MM.1S (cell line): ENCODE measurements at regions not wholly inside any gene's neighbourhood (a gene's known extent, or its start where the extent isn't known, plus 50 kb on each side); places are given as distances from the start of the nearest gene placed in this dataset.

Source experiments
- EZH2 ChIP-seq: fragments of 300-600 bp; sonication (generic); optimal IDR thresholded peaks from 2 replicates; pipeline ENCODE3; 2017; ENCODE audit warnings: low read depth, mild to moderate bottlenecking, antibody characterized with exemption, low read length, mixed read lengths
- TF ChIP-seq, protein P1 (sequence below): fragments of 300-600 bp; sonication (generic); IDR thresholded peaks from 2 replicates; pipeline ENCODE4 v1.5.1; 2016; ENCODE audit warnings: antibody characterized with exemption, low read length, mixed read lengths

DNA sequence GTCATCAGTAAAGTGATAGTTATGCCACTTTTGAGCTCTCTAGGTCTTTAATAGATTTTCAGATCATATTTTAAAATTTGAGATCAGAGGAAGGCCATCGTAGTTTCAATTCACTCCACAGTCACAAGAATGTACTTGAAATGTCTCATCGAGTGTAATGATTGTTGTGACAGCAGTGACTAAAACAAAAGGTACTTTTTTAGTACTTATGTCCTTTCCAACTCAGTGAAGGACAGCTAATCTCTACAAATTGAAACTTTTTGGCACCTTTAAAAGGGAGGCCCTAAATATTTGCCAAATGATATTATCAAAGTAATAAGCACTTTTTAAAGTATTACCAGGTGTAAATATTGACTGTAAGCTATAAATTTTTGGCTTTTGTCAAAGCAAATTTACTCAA is 702.9 kb upstream of the GRM3 start:
- TF ChIP-seq, protein P1, sequence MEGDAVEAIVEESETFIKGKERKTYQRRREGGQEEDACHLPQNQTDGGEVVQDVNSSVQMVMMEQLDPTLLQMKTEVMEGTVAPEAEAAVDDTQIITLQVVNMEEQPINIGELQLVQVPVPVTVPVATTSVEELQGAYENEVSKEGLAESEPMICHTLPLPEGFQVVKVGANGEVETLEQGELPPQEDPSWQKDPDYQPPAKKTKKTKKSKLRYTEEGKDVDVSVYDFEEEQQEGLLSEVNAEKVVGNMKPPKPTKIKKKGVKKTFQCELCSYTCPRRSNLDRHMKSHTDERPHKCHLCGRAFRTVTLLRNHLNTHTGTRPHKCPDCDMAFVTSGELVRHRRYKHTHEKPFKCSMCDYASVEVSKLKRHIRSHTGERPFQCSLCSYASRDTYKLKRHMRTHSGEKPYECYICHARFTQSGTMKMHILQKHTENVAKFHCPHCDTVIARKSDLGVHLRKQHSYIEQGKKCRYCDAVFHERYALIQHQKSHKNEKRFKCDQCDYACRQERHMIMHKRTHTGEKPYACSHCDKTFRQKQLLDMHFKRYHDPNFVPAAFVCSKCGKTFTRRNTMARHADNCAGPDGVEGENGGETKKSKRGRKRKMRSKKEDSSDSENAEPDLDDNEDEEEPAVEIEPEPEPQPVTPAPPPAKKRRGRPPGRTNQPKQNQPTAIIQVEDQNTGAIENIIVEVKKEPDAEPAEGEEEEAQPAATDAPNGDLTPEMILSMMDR = no peak
- TF ChIP-seq EZH2 = no peak
